Embryonic facial prominence (tissue), 1 donor: ENCODE measurements at regions not wholly inside any gene's neighbourhood (a gene's known extent, or its start where the extent isn't known, plus 50 kb on each side); places are given as distances from the start of the nearest gene placed in this dataset.
"Not testable (repeated sequence)": the region's sequence is repeated elsewhere in the genome, so short reads cannot be mapped to it uniquely, and the experiment has no call there.

Experiments
- DNase-seq: peaks from one replicate; pipeline ENCODE4 v3.0.0-alpha.2; 2016; ENCODE audit errors: extremely low spot score

- no peak for DNase-seq
These were observed 91.3 kb downstream of the ZNF467 start for GRCh38 chr7:149682038-149682437.

GRCh38 chr7:149681274-149681673, 92.1 kb downstream of the ZNF467 start:
- no peak for DNase-seq

DNA sequence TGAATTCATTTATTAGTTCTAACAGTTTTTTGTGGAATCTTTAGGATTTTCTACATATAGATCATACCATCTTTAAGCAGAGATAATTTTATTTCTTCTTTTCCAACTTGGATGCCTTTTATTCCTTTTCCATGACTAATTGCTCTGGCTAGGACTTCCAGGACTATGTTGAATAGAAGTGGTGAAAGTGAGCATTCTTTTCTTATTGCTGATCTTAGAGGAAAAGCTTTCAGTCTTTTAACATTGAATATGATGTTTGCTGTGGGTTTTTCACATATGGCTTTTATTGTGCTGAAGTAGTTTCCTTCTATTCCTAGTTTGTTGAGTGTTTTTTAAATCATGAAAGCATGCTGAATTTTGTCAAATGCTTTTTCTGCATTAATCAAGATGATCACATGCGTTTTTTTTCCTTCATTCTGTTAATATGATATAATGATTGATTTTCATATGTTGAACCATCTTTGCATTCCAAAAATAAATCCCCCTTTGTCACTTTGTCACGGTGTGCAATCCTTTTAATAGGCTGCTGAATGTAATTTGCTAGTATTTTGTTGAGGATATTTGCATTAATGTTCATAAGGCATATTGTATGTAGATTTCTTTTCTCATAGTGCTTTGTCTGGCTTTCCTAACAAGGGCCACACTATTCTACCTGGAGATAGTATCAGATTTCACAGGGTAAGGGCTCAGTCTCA, 92.9 kb downstream of the ZNF467 start:
- no peak for DNase-seq

GRCh38 chr7:149674728-149675385, 98.5 kb downstream of the ZNF467 start:
- DNase-seq: not testable (repeated sequence)

- DNase-seq: no peak
These were observed 100.4 kb downstream of the ZNF467 start for GRCh38 chr7:149673006-149673405.

- DNase-seq: no peak
These were observed 103.1 kb downstream of the ZNF467 start for GRCh38 chr7:149670288-149670687.

DNA sequence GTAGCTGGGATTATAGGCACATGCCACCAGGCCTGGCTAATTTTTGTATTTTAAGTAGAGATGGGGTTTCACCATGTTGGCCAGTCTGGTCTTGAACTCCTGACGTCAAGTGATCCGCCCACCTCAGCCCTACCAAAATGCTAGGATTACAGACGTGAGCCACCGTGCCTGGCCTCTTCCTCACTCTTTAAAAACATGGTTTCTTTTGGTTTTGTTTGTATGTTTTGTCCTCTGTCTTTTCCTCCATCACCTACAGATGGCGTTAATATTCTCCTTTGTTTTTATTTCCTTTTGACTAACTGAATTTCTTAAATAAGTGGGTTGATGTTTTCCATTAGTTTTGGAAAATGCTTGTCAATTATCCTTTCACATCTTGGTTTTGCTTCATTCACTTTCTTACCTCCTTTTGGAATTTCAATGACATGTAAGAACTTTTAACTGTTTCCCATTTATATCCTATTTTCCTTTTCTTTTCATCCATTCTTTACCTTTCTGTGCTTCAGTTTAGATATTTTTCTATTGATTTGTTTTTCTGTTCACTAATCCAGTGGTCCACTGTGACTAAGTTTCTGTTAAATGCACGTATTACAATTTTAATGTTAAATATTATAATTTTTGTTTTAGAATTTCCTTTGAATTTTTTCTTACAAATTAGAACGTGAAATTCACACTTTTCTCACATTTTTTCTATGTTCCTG, 104.1 kb downstream of the ZNF467 start:
- no peak for DNase-seq

- no peak for DNase-seq
These were observed 106.9 kb downstream of the ZNF467 start for GRCh38 chr7:149666360-149666945.

DNA sequence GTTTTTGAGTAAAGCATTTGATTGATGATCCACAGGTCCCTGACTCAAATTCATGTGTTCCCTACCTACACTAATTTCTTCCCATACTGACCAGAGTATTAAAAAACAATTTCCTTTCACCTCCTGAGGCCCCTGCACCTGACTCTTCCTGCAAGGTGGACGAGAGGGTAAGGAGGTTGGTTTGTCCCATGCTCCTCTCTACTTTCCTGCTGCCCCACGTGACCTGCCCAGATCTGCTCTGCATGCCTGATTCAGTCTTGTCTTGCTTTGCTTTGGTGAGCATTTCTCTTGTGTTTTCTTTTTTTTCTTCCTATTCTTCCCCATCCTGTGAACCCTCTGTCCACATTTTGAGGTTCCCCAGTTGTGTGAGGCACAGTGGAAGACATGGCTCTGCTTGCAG, 107.8 kb downstream of the ZNF467 start:
- not testable (repeated sequence) for DNase-seq

GRCh38 chr7:149664666-149665065, 108.7 kb downstream of the ZNF467 start:
- DNase-seq: no peak

DNA sequence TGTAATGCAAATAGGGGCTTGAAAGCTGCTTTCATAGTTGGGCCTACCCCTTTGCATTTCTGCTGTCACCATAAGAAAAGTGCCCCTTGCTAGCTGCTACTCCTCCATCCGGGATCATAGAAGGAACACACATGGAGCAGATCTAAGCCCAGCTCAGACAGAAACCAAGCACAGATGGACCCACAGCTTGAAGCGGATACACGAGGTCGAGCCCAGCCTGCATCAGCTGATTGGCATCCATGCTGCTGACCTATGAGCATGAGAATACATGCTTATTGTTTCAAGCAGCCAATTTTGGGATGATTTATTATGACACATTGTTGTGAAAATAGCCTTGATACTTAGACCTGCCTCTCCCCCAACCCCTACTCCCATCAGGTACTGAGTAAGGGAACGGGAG, 109.2 kb downstream of the ZNF467 start:
- no peak for DNase-seq

- no peak for DNase-seq
These were observed 110.7 kb downstream of the ZNF467 start for GRCh38 chr7:149662591-149663095.

- DNase-seq: no peak
These were observed 117.6 kb downstream of the ZNF467 start for GRCh38 chr7:149655784-149656183.

- DNase-seq: no peak
These were observed 118.8 kb downstream of the ZNF467 start for GRCh38 chr7:149654588-149654987.

DNA sequence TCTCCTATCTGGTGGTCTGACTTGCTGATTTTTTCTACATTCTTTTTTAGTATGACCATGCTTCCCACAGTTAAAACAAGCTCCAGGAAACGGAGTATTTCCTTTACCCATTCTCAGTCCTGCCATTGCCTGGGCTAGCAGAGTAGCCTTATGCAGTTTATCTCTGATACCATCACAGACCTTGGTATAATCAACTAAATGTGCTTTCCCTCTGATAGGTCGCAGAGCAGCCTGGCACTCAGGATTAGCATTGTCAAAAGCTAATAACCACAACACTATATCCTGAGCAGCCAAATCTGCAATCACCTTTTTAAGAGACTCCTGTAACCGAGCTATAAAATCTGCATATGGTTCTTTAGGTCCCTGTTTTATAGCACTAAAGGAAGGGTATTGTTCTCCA, 123.2 kb downstream of the ZNF467 start:
- not testable (repeated sequence) for DNase-seq

DNA sequence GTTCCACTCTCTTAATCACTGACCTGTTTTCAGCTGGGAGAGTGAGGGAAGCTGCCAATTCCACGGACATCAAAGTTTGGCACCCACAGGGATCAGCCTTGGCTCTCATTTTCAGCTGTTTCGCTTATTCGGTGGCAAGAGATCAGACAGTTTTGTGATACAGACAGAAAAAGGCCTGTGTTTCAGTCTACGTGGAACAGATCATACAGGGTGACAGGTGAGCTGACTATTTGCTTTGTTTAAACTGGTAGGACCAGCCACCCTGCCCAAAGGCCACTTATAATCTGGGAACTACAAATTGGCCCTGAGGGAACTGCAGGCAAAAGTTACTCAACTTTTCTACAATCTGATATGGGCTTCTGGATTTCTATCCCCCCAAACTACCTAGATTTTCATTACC, 128.6 kb downstream of the ZNF467 start:
- DNase-seq: no peak

DNA sequence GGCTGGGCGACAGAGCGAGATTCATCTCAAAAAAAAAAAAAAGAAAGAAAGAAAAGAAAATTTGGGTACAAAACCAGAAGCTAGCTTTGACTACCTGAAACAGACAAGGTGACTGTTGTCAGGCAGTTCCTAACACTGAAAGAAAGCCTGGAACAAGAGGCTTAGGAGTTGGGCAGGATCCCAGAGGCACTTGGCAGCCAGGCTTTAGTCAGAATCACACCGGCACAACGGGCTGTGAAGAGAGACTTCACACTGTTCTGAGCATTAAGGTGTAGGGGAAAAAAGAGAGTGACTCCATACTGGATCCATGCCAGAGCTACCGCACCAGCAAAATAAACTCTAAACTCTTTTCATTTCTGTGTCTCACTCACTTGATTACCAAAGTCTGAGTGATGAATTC, 130.8 kb downstream of the ZNF467 start:
- DNase-seq: no peak

DNA sequence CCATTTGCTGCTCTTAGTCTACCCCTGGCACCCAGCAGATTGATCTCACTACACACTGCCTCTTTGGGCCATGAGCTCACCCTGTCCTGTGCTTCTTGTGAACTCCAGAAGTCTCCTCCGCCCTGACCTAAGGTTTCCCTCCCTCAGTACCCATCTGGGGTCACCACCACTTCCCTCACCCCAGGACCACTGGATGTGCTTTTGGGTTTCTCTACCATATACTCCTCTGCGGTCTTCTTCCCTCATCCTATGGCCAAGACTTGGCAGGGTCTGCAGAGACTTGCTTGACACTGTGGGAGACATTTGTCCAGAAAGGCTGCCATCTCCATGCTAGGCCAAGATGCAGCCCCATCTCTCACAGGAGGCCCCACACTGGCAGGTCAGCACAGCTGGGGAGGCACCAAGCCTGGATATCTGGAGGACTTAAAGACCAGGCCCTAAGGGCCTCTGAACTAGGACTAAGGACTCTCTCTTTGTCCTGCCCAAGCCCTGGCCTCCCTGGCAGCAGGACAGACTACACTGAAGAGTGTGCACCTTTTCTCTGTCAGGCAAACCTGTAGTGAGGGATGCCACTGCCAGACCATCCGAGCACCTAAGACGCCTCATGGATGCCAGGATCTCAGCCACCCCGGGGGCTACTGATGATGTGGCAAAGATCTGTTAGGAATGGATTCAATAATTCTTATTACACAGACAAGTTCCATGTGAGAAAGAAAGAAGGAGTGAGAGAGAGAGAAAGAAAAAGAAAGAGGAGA, 134.6 kb downstream of the ZNF467 start:
- DNase-seq: no peak

- no peak for DNase-seq
These were observed 135.3 kb downstream of the ZNF467 start for GRCh38 chr7:149637911-149638565.

DNA sequence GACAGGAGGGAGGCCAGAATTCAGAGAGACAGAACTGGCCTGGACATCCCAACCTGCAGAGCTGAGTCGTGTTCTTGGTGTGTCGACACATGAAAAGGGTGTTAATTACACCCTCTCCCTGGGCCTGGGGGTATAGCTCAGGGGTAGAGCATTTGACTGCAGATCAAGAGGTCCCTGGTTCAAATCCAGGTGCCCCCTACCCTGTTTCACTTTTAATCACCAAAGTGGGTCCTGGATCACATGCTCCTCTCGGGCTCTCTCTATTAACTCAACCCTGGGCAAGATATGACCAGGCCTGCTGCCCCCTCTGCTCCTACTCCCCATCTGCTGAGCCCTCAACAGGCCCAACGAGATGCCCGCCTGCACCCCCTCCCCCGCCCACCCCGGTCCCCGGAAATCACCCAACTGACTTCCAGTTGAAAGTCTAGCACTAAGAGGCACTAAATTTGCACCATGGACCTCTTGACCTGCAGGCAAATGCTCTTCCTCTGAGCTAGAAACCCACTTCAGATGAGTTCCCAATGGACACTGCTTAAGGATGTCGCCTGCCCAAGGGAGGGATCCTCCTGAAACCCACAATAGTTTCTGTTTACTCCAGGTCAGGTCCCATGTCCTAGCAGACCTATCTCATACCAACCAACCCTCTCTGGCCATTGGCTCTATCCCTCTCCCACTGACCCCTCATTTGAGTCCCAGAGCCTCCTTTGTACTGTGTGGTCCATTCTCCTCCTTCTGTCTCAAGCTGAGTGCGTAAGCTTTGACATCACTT, 137.6 kb downstream of the ZNF467 start:
- no peak for DNase-seq
